H9 (cell line): ENCODE measurements at regions not wholly inside any gene's neighbourhood (a gene's known extent, or its start where the extent isn't known, plus 50 kb on each side); places are given as distances from the start of the nearest gene placed in this dataset.

Source experiments
- DNase-seq: peaks from one replicate; pipeline ENCODE4 v3.0.0-alpha.2; 2017
- H2AFZ ChIP-seq: one replicate; pipeline ENCODE4 v1.6.1; 2013; ENCODE audit warnings: mild to moderate bottlenecking, low read length, control low read depth, moderate library complexity
- H2AK5ac ChIP-seq: 2 replicates; pipeline ENCODE4 v1.6.1; 2013; ENCODE audit warnings: low read length, control low read depth, mixed read lengths; ENCODE audit not compliant: insufficient read length
- H2BK120ac ChIP-seq: one replicate; pipeline ENCODE4 v1.6.1; 2013; ENCODE audit warnings: low read depth, mild to moderate bottlenecking, low read length, control low read depth, inconsistent platforms; ENCODE audit not compliant: poor library complexity, severe bottlenecking
- H2BK12ac ChIP-seq: 2 replicates; pipeline ENCODE4 v1.6.1; 2013; ENCODE audit warnings: low read length, control low read depth, mixed read lengths, low read depth; ENCODE audit not compliant: insufficient read length
- H2BK15ac ChIP-seq: 2 replicates; pipeline ENCODE4 v1.6.1; 2013; ENCODE audit warnings: low read depth, low read length, control low read depth
- H2BK20ac ChIP-seq: one replicate; pipeline ENCODE4 v1.6.1; 2013; ENCODE audit warnings: low read depth, mild to moderate bottlenecking, low read length, control low read depth, inconsistent platforms; ENCODE audit not compliant: poor library complexity, severe bottlenecking
- H2BK5ac ChIP-seq: 2 replicates; pipeline ENCODE4 v1.6.1; 2013; ENCODE audit warnings: low read length, control low read depth, mixed read lengths; ENCODE audit not compliant: insufficient read length
- H3K14ac ChIP-seq: 2 replicates; pipeline ENCODE4 v1.6.1; 2013; ENCODE audit warnings: low read length, control low read depth; ENCODE audit not compliant: insufficient read depth
- H3K18ac ChIP-seq: 2 replicates; pipeline ENCODE4 v1.6.1; 2013; ENCODE audit warnings: low read depth, mild to moderate bottlenecking, mixed read lengths, low read length, control low read depth; ENCODE audit not compliant: insufficient read length
- H3K23ac ChIP-seq: 2 replicates; pipeline ENCODE4 v1.6.1; 2013; ENCODE audit warnings: low read length, control low read depth, mixed read lengths, low read depth; ENCODE audit not compliant: insufficient read length
- H3K23me2 ChIP-seq: 2 replicates; pipeline ENCODE4 v1.6.1; 2013; ENCODE audit warnings: low read depth, mild to moderate bottlenecking, mixed read lengths, low read length, control low read depth; ENCODE audit not compliant: insufficient read length, poor library complexity, severe bottlenecking
- H3K27ac ChIP-seq: 2 replicates; pipeline ENCODE4 v1.5.1; 2013; ENCODE audit warnings: low read length, control low read depth, mixed read lengths, low read depth; ENCODE audit not compliant: insufficient read length
- H3K27me3 ChIP-seq: 2 replicates; pipeline ENCODE4 v1.6.1; 2013; ENCODE audit warnings: low read length, control low read depth, inconsistent platforms; ENCODE audit not compliant: insufficient read depth
- H3K4ac ChIP-seq: 2 replicates; pipeline ENCODE4 v1.6.1; 2013; ENCODE audit warnings: low read depth, mild to moderate bottlenecking, control low read depth, inconsistent platforms, low read length, moderate library complexity
- H3K4me1 ChIP-seq: 2 replicates; pipeline ENCODE4 v1.6.1; 2013; ENCODE audit warnings: low read length, control low read depth, inconsistent platforms; ENCODE audit not compliant: insufficient read depth
- H3K4me2 ChIP-seq: 2 replicates; pipeline ENCODE4 v1.6.1; 2013; ENCODE audit warnings: low read length, control low read depth, mixed read lengths; ENCODE audit not compliant: insufficient read length, insufficient read depth
- H3K56ac ChIP-seq: 2 replicates; pipeline ENCODE4 v1.6.1; 2013; ENCODE audit warnings: low read depth, mild to moderate bottlenecking, mixed read lengths, low read length, control low read depth; ENCODE audit not compliant: insufficient read length
- H3K79me1 ChIP-seq: 2 replicates; pipeline ENCODE4 v1.6.1; 2013; ENCODE audit warnings: low read depth, mild to moderate bottlenecking, moderate library complexity, low read length, control low read depth, inconsistent platforms; ENCODE audit not compliant: insufficient read depth, poor library complexity, severe bottlenecking
- H3K79me2 ChIP-seq: 2 replicates; pipeline ENCODE4 v1.6.1; 2013; ENCODE audit warnings: low read length, control low read depth, inconsistent platforms; ENCODE audit not compliant: insufficient read depth
- H3K9ac ChIP-seq: 2 replicates; pipeline ENCODE4 v1.6.1; 2013; ENCODE audit warnings: low read length, control low read depth, mixed read lengths; ENCODE audit not compliant: insufficient read length; ENCODE audit errors: extremely low read depth
- H3K9me3 ChIP-seq: one replicate; pipeline ENCODE4 v1.6.1; 2013; ENCODE audit warnings: low read depth, low read length, inconsistent platforms; ENCODE audit not compliant: control insufficient read depth
- H3T11ph ChIP-seq: one replicate; pipeline ENCODE4 v1.6.1; 2013; ENCODE audit warnings: mild to moderate bottlenecking, low read length, control low read depth, inconsistent platforms
- H4K20me1 ChIP-seq: one replicate; pipeline ENCODE4 v1.6.1; 2013; ENCODE audit not compliant: control insufficient read depth, insufficient read length, insufficient read depth
- H4K5ac ChIP-seq: 2 replicates; pipeline ENCODE4 v1.6.1; 2013; ENCODE audit warnings: low read depth, mild to moderate bottlenecking, mixed read lengths, low read length, control low read depth; ENCODE audit not compliant: insufficient read length
- H4K8ac ChIP-seq: replicated peaks from 2 replicates; pipeline ENCODE4 v1.6.1; 2013; ENCODE audit warnings: low read length, control low read depth, mixed read lengths, low read depth; ENCODE audit not compliant: insufficient read length
- H4K91ac ChIP-seq: 2 replicates; pipeline ENCODE4 v1.6.1; 2013; ENCODE audit warnings: low read depth, mild to moderate bottlenecking, moderate library complexity, mixed read lengths, low read length, control low read depth; ENCODE audit not compliant: insufficient read length
- H3K27ac Mint-ChIP-seq, 3 experiments: 2 replicates in 2 of 3; 3 replicates in 1 of 3; pipeline ENCODE4 v1.8.0; 2020 to 2021; ENCODE audit warnings: mixed read lengths in 3 of 3, mild to moderate bottlenecking in 1 of 3, moderate library complexity in 1 of 3
- H3K27me3 Mint-ChIP-seq: 2 replicates; pipeline ENCODE4 v1.8.0; 2021; ENCODE audit warnings: low read depth, mild to moderate bottlenecking, moderate library complexity, mixed read lengths
- H3K36me3 Mint-ChIP-seq, 3 experiments: 2 replicates in 2 of 3; 3 replicates in 1 of 3; pipeline ENCODE4 v1.8.0; 2020 to 2021; ENCODE audit warnings: low read depth in 3 of 3, mixed read lengths in 3 of 3; ENCODE audit not compliant: insufficient read depth in 1 of 3
- H3K4me1 Mint-ChIP-seq, 2 experiments: 2 replicates each; pipeline ENCODE4 v1.8.0; 2020; ENCODE audit warnings: mixed read lengths in 2 of 2
- H3K4me3 Mint-ChIP-seq, 2 experiments: 2 replicates in 1 of 2; 3 replicates in 1 of 2; pipeline ENCODE4 v1.8.0; 2020 to 2021; ENCODE audit warnings: mild to moderate bottlenecking in 2 of 2, mixed read lengths in 2 of 2, moderate library complexity in 1 of 2
- H3K9me3 Mint-ChIP-seq, 2 experiments: 2 replicates in 1 of 2; 3 replicates in 1 of 2; pipeline ENCODE4 v1.8.0; 2020; ENCODE audit warnings: mild to moderate bottlenecking in 2 of 2, mixed read lengths in 2 of 2, moderate library complexity in 1 of 2
- CTCF ChIP-seq: fragments of 200-600 bp; sonication (generic); conservative IDR thresholded peaks from 3 replicates; pipeline ENCODE4 v1.8.0; 2021; ENCODE audit warnings: antibody characterized with exemption, mild to moderate bottlenecking
- WGBS: extraction: QIAGEN DNeasy Blood & Tissue Kit; methylation state at CpG from one replicate; pipeline ENCODE4 v1.1.7; 2013; ENCODE audit warnings: missing lambda C conversion rate, low lambda C conversion rate, mixed read lengths; ENCODE audit not compliant: insufficient read length; ENCODE audit errors: extremely low coverage; 5-methylcytosine and 5-hydroxymethylcytosine counted together

GRCh38 chr14:56367416-56367815, 212.2 kb upstream of the TMEM260 start:
- Histone ChIP-seq H2BK12ac (no peak overlapping the region), H3K14ac (no peak overlapping the region), H2BK120ac (no peak overlapping the region), H3K9ac (no peak overlapping the region), H4K20me1 (no peaks in the 10 kb centered on the region), H3K4me2 (no peak overlapping the region), H2BK20ac (no peak overlapping the region), H2AK5ac (no peak overlapping the region), H4K91ac (no peak overlapping the region), H3K23ac (no peak overlapping the region), H2BK5ac (no peak overlapping the region), H3K79me1 (no peaks in the 10 kb centered on the region), H4K5ac (no peak overlapping the region), H3K27ac (no peak overlapping the region), H2BK15ac (no peak overlapping the region), H2AFZ (no peak overlapping the region), H3K4ac (no peak overlapping the region), H3K23me2 (no peaks in the 10 kb centered on the region), H3K79me2 (no peaks in the 10 kb centered on the region), H4K8ac (no peak overlapping the region), H3K18ac (no peak overlapping the region), H3K56ac (no peak overlapping the region), H3T11ph (no peak overlapping the region), H3K4me1 (no peaks in the 10 kb centered on the region; the same call in 1 of the 2 replicates), H3K27me3 (no peaks in the 10 kb centered on the region), H3K9me3 (no peaks in the 10 kb centered on the region)
- TF ChIP-seq CTCF, result no peak
- no CpG with 5 or more reads among the region's 2 CpGs for WGBS
- Mint-ChIP-seq H3K9me3 (peaks cover 6% of the 10 kb centered on the region in 2 experiments; a peak in 3 of 5 replicates), H3K4me1 (peaks cover 8 to 13% of the 10 kb centered on the region in 2 experiments), H3K4me3 (no peak overlapping the region), H3K27me3 (peaks cover 2% of the 10 kb centered on the region; the same call in 1 of the 2 replicates), H3K36me3 (no peaks in the 10 kb centered on the region), H3K27ac (no peak overlapping the region)
- DNase-seq, result no peak
